ENCODE measurements at regions not wholly inside any gene's neighbourhood (a gene's known extent, or its start where the extent isn't known, plus 50 kb on each side); places are given as distances from the start of the nearest gene placed in this dataset.

DNA sequence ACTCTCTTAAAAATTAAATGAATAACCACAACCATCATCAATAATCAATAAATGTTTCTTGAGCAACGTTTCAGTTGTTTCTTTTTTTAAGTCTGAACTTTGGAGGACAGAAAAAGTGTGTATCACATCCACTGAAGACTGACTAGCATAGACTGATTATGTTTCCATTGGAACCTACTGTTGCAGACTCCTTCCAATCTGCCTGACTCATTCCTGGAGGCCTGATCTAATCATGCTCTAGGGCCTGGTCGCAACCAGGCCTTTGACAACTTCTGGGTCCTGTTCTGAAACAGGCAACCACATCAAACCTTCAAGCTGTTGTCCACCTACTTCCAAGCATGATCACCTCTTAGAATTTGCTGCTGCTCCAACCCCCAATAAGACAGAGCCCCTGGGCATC, 109.2 kb upstream of the NUDT7 start:
- no peak for TF ChIP-seq CTCF (IDR thresholded peaks at IDR 0.05 in 4 of 5, conservative IDR thresholded peaks at IDR 0.05 in 1 of 5)
- TF ChIP-seq POLR2A (IDR thresholded peaks at IDR 0.05) = no peak

Measured in gastrocnemius medialis (tissue), 4 donors.